PC-9 (cell line): ENCODE measurements at regions not wholly inside any gene's neighbourhood (a gene's known extent, or its start where the extent isn't known, plus 50 kb on each side); places are given as distances from the start of the nearest gene placed in this dataset.

Experiments used
- BruUV-seq: library from RNA; stranded (reverse); fragments of 400-500 nt; replicated peaks from 2 replicates; lab custom pipeline; 2021; lab: Mats Ljungman, UMichigan
- CTCF ChIA-PET: fragments of 300-600 bp; sonication (Branson Sonifier 250); formaldehyde crosslinking; loops from one replicate; lab custom pipeline; 2022; ENCODE audit warnings: antibody characterized with exemption; lab: Charles Lee
- POLR2A ChIA-PET: fragments of 300-600 bp; sonication (Branson Sonifier 250); formaldehyde crosslinking; loops from one replicate; lab custom pipeline; 2022; ENCODE audit warnings: antibody characterized with exemption; ENCODE audit not compliant: unreplicated experiment; lab: Charles Lee
- DNase-seq, 2 experiments: peaks; one replicate each; pipeline versions ENCODE4 v3.0.0 to v3.0.0-alpha.2; 2015 to 2022; ENCODE audit warnings: mixed read lengths in 1 of 2
- H2AFZ ChIP-seq: fragments of 200-600 bp; sonication (generic); 2 replicates; pipeline ENCODE4 v1.8.1; 2017; ENCODE audit warnings: antibody characterized with exemption
- H3F3A ChIP-seq: fragments of 200-600 bp; sonication (generic); 2 replicates; pipeline ENCODE4 v1.8.1; 2017; ENCODE audit warnings: antibody characterized with exemption, mild to moderate bottlenecking, low read depth; ENCODE audit not compliant: insufficient read depth
- H3K27ac ChIP-seq: fragments of 200-600 bp; sonication (generic); 2 replicates; pipeline ENCODE4 v1.6.1; 2016; ENCODE audit warnings: mixed run types
- H3K27me3 ChIP-seq: fragments of 200-600 bp; sonication (generic); 2 replicates; pipeline ENCODE4 v1.6.1; 2016; ENCODE audit warnings: low read depth, mixed run types; ENCODE audit not compliant: insufficient read depth
- H3K36me3 ChIP-seq: fragments of 200-600 bp; sonication (generic); 2 replicates; pipeline ENCODE4 v1.6.1; 2016; ENCODE audit warnings: low read depth, mixed run types
- H3K4me1 ChIP-seq: fragments of 200-600 bp; sonication (generic); replicated peaks from 2 replicates; pipeline ENCODE4 v1.6.1; 2016; ENCODE audit warnings: mixed run types; ENCODE audit not compliant: insufficient read depth
- H3K4me2 ChIP-seq: fragments of 200-600 bp; sonication (generic); 2 replicates; pipeline ENCODE4 v1.6.1; 2017; ENCODE audit warnings: mixed run types
- H3K4me3 ChIP-seq: fragments of 200-600 bp; sonication (generic); 2 replicates; pipeline ENCODE4 v1.6.1; 2016; ENCODE audit warnings: mixed run types
- H3K79me2 ChIP-seq: fragments of 200-600 bp; sonication (generic); 2 replicates; pipeline ENCODE4 v1.6.1; 2017; ENCODE audit warnings: low read depth, mixed run types
- H3K9me2 ChIP-seq: fragments of 200-600 bp; sonication (generic); 2 replicates; pipeline ENCODE4 v1.8.1; 2017; ENCODE audit warnings: mild to moderate bottlenecking; ENCODE audit not compliant: insufficient read depth
- H3K9me3 ChIP-seq: fragments of 200-600 bp; sonication (generic); 2 replicates; pipeline ENCODE4 v1.8.1; 2016; ENCODE audit warnings: low read depth; ENCODE audit not compliant: insufficient read depth
- H4K20me1 ChIP-seq: fragments of 200-600 bp; sonication (generic); 2 replicates; pipeline ENCODE4 v1.8.1; 2017; ENCODE audit not compliant: insufficient read depth
- CTCF ChIP-seq: fragments of 200-600 bp; sonication (generic); conservative IDR thresholded peaks from 2 replicates; pipeline ENCODE4 v1.6.1; 2017; ENCODE audit warnings: mixed run types, antibody characterized with exemption, mild to moderate bottlenecking, moderate library complexity
- EZH2 ChIP-seq: fragments of 200-600 bp; sonication (generic); IDR thresholded peaks from 2 replicates; pipeline ENCODE4 v1.8.0; 2017; ENCODE audit warnings: antibody characterized with exemption, low read depth
- intact Hi-C: fragments of 100-400 bp; cut with micrococcal nuclease; formaldehyde crosslinking; loops from one replicate; pipeline ENCODE4 v1.10.0; 2022; ENCODE audit not compliant: unreplicated experiment

- Histone ChIP-seq H3K4me1 (no peaks in the 10 kb centered on the region), H3K36me3 (no peaks in the 10 kb centered on the region), H3K27me3 (no peaks in the 10 kb centered on the region; the same call in 1 of the 2 replicates), H3K27ac (no peak overlapping the region), H3K9me2 (no peaks in the 10 kb centered on the region), H3K4me2 (no peak overlapping the region), H3F3A (no peaks in the 10 kb centered on the region), H3K4me3 (no peak overlapping the region), H3K9me3 (no peaks in the 10 kb centered on the region), H4K20me1 (no peaks in the 10 kb centered on the region), H3K79me2 (no peaks in the 10 kb centered on the region), H2AFZ (no peak overlapping the region)
- BruUV-seq, result no TSS peak
- intact Hi-C loops, result no loop called here
- DNase-seq, result no peak
- CTCF ChIA-PET, result no interaction called here
- POLR2A ChIA-PET, result no interaction called here
- no peak for TF ChIP-seq CTCF
- no peak for TF ChIP-seq EZH2
These were observed 222.6 kb downstream of the C6orf118 start for GRCh38 chr6:165086814-165087213.

- Histone ChIP-seq H4K20me1 (no peaks in the 10 kb centered on the region), H3K79me2 (no peaks in the 10 kb centered on the region), H3K36me3 (no peaks in the 10 kb centered on the region), H3K4me1 (no peaks in the 10 kb centered on the region), H3K9me2 (no peaks in the 10 kb centered on the region), H2AFZ (no peak overlapping the region), H3K27me3 (no peaks in the 10 kb centered on the region; the same call in 1 of the 2 replicates), H3K9me3 (no peaks in the 10 kb centered on the region), H3F3A (no peaks in the 10 kb centered on the region), H3K4me2 (no peak overlapping the region), H3K4me3 (no peak overlapping the region), H3K27ac (no peak overlapping the region)
- ChIA-PET CTCF (no interaction called here), POLR2A (no interaction called here)
- intact Hi-C loops, result no loop called here
- TF ChIP-seq CTCF, result no peak
- no peak for TF ChIP-seq EZH2
- DNase-seq, result no peak
- no TSS peak for BruUV-seq
These were observed 226.8 kb downstream of the C6orf118 start for GRCh38 chr6:165082636-165083035.

- Histone ChIP-seq H3K27me3 (no peaks in the 10 kb centered on the region), H4K20me1 (no peaks in the 10 kb centered on the region), H3K4me3 (no peak overlapping the region), H3K9me2 (no peaks in the 10 kb centered on the region), H3F3A (no peaks in the 10 kb centered on the region), H3K4me1 (no peaks in the 10 kb centered on the region), H2AFZ (no peak overlapping the region), H3K4me2 (no peak overlapping the region), H3K27ac (no peak overlapping the region), H3K36me3 (no peaks in the 10 kb centered on the region), H3K79me2 (no peaks in the 10 kb centered on the region), H3K9me3 (no peaks in the 10 kb centered on the region)
- no TSS peak for BruUV-seq
- no peak for TF ChIP-seq EZH2
- TF ChIP-seq CTCF, result no peak
- no peak for DNase-seq
- POLR2A ChIA-PET, result no interaction called here
- CTCF ChIA-PET, result no interaction called here
- intact Hi-C loops, result no loop called here
These were observed 227.4 kb downstream of the C6orf118 start for GRCh38 chr6:165081944-165082532.
